CD4-positive, alpha-beta T cell treated with Interleukin-6 at 100 ng/mL for 8 hours (primary cell): ENCODE measurements at regions not wholly inside any gene's neighbourhood (a gene's known extent, or its start where the extent isn't known, plus 50 kb on each side); places are given as distances from the start of the nearest gene placed in this dataset.

Experiments used
- DNase-seq: peaks from one replicate; pipeline ENCODE4 v3.0.0-alpha.2; 2020; ENCODE audit warnings: mixed read lengths, low spot score

DNA sequence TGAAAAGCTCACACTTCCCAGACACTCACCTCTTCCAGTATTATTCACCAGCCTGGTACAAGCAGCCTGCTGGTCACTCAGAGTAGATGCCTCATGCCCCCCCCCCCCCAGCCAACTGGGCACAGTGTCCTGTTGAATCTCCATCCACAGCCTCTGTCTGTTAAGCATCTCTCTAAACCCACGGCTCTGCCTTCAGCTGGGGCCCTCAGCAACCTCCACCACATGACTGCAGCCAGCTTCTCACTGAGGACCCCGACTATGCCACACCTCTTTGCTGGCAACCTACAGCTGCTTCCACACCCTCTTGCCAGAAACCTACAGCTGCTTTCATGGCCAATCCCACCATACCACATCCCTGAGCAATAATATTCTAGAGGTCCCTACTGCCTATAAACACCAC is 113.1 kb downstream of the RHOU start:
- no peak for DNase-seq

- no peak for DNase-seq
Measured at GRCh38 chr1:228849011-228849541, 113.8 kb downstream of the RHOU start.

DNA sequence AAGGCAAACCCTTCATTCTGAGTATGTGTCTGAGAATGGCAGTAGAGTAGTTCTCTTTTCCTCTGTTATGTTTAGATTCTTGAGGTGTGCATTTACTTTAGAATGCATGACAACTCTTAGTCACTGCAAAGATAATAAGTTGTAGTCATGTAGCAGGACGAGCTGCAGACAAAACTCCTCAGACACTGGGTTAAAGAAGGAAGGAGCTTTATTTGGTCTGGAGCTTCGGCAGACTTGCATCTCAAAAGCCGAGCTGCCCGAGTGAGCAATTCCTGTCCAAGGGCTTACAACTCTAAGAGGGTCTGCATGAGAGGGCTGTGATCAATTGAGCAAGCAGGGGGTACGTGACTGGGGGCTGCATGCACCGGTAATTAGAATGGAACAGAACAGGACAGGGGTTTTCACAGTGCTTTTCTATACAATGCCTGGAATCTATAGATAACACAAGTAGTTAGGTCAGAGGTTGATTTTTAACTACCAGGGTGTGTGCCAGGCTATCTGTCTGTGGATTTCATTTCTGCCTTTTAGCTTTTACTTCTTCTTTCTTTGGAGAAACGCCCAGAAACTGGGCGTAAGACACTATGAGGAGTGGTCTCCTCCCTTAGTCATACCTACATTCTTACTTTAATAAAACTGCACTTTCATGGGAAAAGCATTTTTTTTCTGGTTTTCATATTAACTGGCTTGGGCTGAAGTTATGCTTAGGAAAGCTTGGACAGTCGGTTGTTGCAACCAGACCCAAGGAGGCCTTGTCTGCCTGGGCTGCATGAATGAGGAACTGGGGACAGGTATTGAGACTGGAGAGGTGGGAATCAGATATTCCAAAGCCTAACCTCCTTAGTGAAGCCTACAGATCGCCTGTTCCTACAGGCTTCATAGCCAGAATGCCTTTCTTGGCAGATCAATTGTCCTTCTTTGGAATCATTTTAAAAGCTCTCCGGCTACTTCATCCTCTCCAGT is 115.1 kb downstream of the RHOU start:
- DNase-seq = no peak

GRCh38 chr1:228851193-228851592 is 115.9 kb downstream of the RHOU start:
- DNase-seq = no peak

DNA sequence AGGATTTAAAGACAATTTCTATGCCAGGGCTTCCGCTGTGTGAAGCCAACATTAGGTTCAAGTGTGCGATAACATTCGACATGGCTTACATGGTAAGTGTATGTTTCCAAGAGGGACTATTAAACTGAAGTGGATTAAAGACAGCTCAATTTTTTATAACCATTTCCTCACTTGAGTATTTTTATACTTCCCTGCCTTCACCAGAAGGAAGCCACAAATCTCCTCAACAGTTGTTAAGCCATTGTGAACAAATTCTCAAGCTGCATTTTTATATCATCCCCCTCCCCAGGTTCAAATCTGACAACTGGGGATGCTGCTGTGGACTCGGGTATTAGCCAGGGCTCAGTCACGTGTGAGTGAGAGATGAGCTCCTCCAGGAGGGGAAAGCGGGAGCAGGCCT is 116.3 kb downstream of the RHOU start:
- DNase-seq = no peak

GRCh38 chr1:228852024-228852423 is 116.7 kb downstream of the RHOU start:
- DNase-seq = no peak

GRCh38 chr1:228852511-228853088 is 117.3 kb downstream of the RHOU start:
- no peak for DNase-seq

- no peak for DNase-seq
Measured at GRCh38 chr1:228853191-228853590, 117.9 kb downstream of the RHOU start.

DNA sequence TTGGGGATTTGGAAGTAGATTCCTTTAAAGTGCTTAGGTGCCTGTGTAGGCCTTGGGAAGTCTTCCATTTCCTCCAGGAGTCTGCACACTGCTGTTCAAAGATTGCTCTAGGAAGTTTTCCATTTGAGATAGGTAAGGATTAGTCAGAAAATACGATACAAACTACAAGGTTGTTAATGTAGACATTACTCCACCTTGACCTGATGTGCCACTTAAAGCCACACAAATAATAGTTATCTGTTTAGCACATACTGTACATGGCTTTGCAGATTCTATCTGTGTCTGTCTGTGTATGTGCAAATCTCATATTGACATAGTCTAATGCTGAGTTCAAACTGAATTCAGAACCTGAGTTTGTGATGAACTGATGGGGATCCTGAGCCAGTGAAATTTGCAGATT is 118.4 kb downstream of the RHOU start:
- no peak for DNase-seq

GRCh38 chr1:228854907-228855306 is 119.6 kb downstream of the RHOU start:
- no peak for DNase-seq

GRCh38 chr1:228857611-228858010 is 122.3 kb downstream of the RHOU start:
- DNase-seq = no peak

DNA sequence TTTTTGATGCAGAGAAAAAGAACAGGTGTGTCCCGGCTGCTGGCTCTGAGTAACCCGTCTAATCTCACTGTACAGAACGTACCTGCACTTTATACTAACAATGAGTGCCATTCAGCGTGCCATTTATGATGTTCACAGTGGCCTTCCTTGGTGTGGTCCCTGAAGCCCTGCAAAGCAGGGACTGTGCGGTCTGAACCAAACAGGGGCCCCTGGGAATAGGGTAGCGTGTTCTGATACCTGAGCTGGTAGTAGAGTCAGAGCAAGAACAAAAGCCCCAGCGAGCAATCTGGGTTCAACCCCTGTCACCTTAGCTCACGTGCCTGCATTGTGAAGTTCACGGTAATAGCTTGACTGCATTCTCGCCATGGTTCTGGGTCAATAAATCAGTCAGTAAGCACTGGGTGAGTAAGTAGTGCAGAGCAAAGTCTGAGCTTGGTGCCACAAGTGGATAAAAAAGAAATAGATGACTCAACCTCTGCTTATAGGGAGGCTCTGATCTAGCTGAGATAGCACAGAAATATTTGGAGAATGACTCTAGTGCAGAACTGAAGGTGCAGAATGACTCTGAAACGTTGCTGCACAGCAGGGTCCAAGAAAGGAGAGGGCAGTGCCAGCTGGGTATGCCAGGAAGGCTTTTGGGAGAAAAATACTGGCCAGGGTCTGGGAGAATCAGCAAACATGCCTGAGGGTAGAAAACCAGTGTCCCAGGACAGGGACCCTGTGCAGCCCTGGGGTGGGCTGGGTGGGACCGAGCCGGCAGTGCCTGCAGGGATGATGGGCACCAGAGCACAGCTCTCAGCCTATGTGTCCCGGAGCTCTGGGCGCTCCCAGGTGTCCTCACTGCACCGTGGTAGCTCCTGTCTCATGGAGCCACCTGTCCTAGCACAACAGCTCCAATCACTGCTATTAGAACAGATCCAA is 125.9 kb downstream of the RHOU start:
- DNase-seq = no peak

DNA sequence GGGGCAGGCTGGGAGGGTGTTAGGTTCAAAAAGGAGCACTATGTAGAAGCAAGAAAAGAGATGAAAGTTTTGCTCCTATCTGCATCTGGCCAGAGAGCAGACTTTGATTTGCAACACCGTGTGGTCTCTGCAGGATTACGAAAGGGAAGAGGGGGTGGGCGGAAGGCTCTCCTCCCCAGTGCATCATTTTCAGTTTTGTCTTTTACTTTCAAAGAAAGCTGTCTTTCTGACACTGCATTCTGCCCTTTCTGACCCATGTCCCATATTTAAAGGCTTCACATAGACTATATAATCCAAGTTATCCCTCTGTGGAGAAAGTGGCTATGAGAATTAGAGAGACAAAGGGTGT is 126.5 kb downstream of the RHOU start:
- DNase-seq = no peak

DNA sequence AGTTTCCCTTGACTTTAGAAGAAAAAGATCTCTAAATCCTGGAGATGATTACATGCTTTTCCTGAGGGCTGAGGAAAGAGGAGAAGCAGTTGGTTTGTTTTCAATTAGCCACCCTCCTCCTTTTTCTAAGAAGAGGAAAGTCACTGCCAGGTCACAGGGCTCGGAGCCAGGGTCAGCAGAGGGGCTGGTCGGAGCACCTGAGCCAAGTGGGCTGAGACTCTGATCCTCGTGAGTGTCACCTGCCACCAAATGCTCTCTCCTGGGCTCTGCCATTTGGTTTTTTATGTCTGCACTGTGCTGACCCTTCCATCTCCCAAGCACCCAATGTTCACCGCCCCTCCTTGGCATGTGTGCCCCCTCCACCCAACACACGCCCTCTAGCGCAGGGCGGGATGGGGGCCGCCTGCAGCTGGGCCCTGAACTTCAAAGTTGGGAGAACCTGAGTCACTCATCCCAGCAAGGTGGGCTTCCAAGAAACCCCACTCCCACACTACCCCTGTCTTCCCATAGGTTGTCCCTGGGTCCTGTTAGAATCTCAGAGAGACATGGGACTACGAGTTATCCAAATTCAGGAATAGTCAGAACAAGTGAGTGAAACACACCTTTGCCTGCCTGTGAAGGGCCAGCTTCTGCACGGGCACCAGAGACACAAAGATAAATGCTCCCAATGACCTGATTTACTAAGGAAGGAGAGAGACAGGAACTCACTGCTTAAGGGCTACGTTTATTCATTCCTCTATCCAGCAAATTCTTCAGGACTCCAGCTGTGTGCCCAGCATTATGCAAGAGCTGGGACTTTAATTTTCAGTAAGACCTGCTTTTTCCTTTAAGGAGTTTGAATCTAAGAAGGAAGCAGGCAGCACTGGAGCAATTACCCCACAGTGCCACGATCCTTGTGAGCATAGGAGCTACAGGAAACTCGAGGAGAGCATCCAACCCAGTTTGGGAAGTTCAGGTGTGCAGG is 127.5 kb downstream of the RHOU start:
- DNase-seq = no peak

DNA sequence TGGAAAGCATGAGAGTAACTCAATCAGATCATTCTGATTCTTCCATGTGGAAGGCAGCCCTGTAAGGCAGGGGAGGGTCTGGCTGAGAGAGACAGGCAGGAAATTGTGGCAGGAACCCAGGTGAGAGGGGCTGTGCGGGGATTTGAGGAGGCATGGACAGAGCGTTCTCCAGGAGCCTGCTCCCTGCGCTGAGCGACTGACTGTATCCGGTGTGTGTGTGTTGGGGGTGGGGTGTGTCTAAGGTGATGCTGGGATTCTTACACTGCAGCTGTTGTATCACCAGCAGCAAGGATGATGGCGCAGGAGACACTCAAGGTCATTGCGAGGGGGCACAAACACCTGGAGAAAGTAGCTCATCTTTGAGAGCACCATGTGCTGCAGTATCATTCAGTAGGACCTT is 128.5 kb downstream of the RHOU start:
- DNase-seq = no peak

DNA sequence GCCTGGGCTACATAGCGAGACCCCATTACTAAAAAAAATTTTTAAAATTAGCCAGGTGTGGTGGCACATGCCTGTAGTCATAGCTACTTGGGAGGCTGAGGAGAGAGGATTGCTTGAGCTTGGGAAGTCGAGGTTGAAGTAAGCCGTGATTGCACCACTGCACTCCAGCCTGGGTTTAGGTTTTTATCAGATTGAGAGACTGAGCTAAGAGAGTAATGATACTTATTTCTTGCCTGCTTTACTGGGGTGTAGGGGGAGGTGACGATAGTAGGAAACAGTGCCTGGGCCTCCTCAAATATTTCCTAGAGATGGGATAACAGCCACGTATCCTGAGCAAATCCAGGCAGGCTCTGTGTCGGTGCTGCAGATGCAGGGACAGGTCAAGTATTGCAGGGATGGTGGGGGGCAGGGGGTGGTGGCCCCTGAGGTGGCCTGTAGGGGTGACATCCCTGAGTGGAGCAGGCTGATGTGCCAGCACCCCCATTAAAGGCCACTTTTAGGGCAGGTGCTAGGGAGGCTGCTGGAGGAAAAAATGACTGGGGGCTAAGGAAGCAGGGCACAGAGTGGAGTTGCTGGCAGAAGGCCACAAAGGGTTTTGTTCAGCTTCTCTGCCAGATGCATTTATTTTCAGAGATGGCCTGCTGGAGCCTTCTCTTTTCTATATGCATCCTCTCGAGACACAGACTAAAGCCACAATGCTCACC is 130.5 kb downstream of the RHOU start:
- DNase-seq = no peak

DNA sequence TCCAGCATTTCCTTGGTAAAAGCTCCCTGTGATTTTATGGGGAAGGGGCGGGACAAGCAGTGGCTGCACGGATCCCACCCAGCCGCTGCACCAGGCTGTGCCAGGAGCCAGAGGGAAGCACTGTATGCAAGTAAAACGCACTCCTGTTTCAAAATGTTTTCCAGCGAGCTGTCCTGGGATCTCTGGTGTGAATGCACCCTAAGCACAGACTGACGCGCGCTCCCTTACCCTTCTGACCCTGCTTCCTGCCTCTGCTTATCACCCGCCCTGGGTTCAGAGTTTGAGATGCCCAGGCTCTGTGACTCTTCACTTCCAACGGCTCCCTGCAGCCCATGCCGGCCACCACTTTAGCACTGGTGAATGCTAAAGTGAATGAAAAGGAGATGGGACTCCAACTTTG is 131.2 kb downstream of the RHOU start:
- DNase-seq = no peak

GRCh38 chr1:228867108-228867950 is 132.1 kb downstream of the RHOU start:
- DNase-seq = no peak

- DNase-seq = no peak
Measured at GRCh38 chr1:228867951-228868730, 132.9 kb downstream of the RHOU start.
